Stimulated activated CD4-positive, alpha-beta T cell treated with anti-CD3 and anti-CD28 coated beads, Interleukin-1b, Interleukin-23, amount 100 ng/mL, for 4 hours (primary cell): ENCODE measurements at regions not wholly inside any gene's neighbourhood (a gene's known extent, or its start where the extent isn't known, plus 50 kb on each side); places are given as distances from the start of the nearest gene placed in this dataset.
"Not testable (repeated sequence)": the region's sequence is repeated elsewhere in the genome, so short reads cannot be mapped to it uniquely, and the experiment has no call there.

ENCODE experiments used
- DNase-seq, 2 donors: peaks; one replicate each; pipeline ENCODE4 v3.0.0-alpha.2; 2020; ENCODE audit warnings: low read depth in 2 of 2

- no peak for DNase-seq
Measured at GRCh38 chr20:56766528-56766927, 137.4 kb downstream of the TFAP2C start.

- no peak for DNase-seq
Measured at GRCh38 chr20:56769921-56770600, 141.0 kb downstream of the TFAP2C start.

GRCh38 chr20:56773749-56774148 lies 144.6 kb downstream of the TFAP2C start:
- DNase-seq, result no peak

- DNase-seq, result no peak
Measured at GRCh38 chr20:56774873-56775272, 145.8 kb downstream of the TFAP2C start.

GRCh38 chr20:56776345-56776744 lies 147.2 kb downstream of the TFAP2C start:
- no peak for DNase-seq

- no peak for DNase-seq
Measured at GRCh38 chr20:56778765-56779195, 149.7 kb downstream of the TFAP2C start.

- DNase-seq, result no peak
Measured at GRCh38 chr20:56779452-56780143, 150.5 kb downstream of the TFAP2C start.

- DNase-seq, result no peak
Measured at GRCh38 chr20:56780266-56780665, 151.2 kb downstream of the TFAP2C start.

GRCh38 chr20:56781108-56781739 lies 152.1 kb downstream of the TFAP2C start:
- DNase-seq, result no peak

GRCh38 chr20:56781987-56782560 lies 153.0 kb downstream of the TFAP2C start:
- DNase-seq, result not testable (repeated sequence)

- DNase-seq, result not testable (repeated sequence)
Measured at GRCh38 chr20:56782814-56783213, 153.7 kb downstream of the TFAP2C start.

GRCh38 chr20:56783826-56784225 lies 154.7 kb downstream of the TFAP2C start:
- DNase-seq, result no peak

- no peak for DNase-seq
Measured at GRCh38 chr20:56786503-56786902, 157.4 kb downstream of the TFAP2C start.

GRCh38 chr20:56788041-56788670 lies 159.1 kb downstream of the TFAP2C start:
- no peak for DNase-seq

- DNase-seq, result no peak
Measured at GRCh38 chr20:56788671-56789610, 159.8 kb downstream of the TFAP2C start.

GRCh38 chr20:56793916-56794315 lies 164.8 kb downstream of the TFAP2C start:
- DNase-seq, result no peak

- DNase-seq, result no peak
Measured at GRCh38 chr20:56795492-56795891, 166.4 kb downstream of the TFAP2C start.

GRCh38 chr20:56796345-56796744 lies 167.2 kb downstream of the TFAP2C start:
- DNase-seq, result no peak

- DNase-seq, result no peak
Measured at GRCh38 chr20:56797023-56797422, 167.9 kb downstream of the TFAP2C start.

GRCh38 chr20:56798634-56799033 lies 169.5 kb downstream of the TFAP2C start:
- DNase-seq, result no peak

GRCh38 chr20:56799187-56799586 lies 170.1 kb downstream of the TFAP2C start:
- DNase-seq, result no peak
